Left colon (tissue), 2 donors: ENCODE measurements at regions not wholly inside any gene's neighbourhood (a gene's known extent, or its start where the extent isn't known, plus 50 kb on each side); places are given as distances from the start of the nearest gene placed in this dataset.

Source experiments
- ATAC-seq: fragments of 200-7000 bp; cut with Tn5 transposase; one replicate; pipeline ENCODE4 v1.9.1; 2020; ENCODE audit warnings: mild to moderate bottlenecking, moderate library complexity
- DNase-seq, 2 donors: peaks; one replicate each; pipeline ENCODE4 v3.0.0-alpha.2; 2020
- intact Hi-C, 2 donors: fragments of 100-400 bp; cut with DNase I in 1 of 2; cut with micrococcal nuclease in 1 of 2; formaldehyde crosslinking; loops; one replicate each; pipeline versions ENCODE4 v1.11.2 to v1.14.0; 2022; cut with DNase I, micrococcal nuclease
- donor health status: DM: no; HTN: no; CAD: no.
- donor health status: DM: yes; HTN: yes; CAD: no.

DNA sequence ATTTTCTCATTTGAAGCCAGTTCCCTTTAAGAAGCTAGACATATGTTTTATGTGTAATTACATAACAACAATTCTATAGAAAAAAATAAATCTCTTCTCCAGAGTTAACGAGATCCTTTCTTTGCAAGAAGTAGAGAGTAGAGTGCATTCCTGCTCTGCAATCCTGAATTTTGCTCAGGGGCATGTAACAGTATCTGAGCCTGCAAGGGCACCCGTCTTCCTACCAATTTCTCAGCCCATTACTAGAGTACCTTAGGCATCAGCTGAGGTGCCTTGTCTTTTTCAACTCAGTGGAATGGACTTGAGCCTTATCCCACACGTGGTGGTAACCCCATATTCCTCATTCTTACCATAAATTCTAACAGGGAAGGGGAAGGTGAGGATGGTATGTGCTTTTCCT is 205.9 kb downstream of the IKZF2 start:
- DNase-seq (no peak), ATAC-seq (no peak)
- intact Hi-C loops: no loop called here

DNA sequence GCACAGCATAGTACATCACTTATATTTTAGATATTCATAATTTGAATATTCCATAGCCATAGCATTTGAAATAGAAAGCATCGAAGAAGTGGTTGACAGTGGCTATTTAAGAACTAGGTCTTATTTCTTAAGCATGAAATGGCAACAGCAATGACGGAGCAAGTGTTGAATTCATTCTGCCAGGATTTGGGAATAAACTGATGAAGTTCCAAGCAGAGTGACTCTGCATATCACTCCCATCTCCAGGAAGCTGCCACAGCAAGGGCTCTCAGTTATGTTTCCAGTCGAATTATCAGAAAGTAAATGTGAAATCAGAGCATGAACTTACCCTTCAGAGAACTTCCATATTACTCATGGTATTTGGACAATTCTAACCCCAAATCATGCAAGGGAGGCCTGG is 208.1 kb downstream of the IKZF2 start:
- intact Hi-C loops: no loop called here
- DNase-seq: no peak

DNA sequence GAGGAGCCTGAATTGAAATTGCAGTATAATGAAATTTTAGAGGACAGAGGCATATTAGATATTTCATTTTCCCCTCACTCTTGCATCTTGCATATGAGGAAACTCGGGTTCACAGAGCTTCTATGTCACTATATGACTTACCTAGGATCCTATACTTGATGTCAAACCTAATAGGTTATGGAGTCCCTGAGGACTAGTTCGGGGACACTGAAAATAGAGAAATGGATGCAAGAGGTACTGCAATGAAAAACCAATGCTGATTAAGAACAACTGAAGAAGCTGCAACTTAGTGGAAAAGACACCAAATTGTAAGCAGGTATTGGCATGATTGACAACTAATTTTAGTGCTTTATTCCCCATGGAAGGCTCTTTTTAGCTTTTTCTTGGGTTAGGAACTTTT is 210.1 kb downstream of the IKZF2 start:
- DNase-seq (no peak), ATAC-seq (no peak)
- intact Hi-C loops: no loop called here

More for the DNA sequence above, 208.1 kb downstream of the IKZF2 start:
- no peak for ATAC-seq

DNA sequence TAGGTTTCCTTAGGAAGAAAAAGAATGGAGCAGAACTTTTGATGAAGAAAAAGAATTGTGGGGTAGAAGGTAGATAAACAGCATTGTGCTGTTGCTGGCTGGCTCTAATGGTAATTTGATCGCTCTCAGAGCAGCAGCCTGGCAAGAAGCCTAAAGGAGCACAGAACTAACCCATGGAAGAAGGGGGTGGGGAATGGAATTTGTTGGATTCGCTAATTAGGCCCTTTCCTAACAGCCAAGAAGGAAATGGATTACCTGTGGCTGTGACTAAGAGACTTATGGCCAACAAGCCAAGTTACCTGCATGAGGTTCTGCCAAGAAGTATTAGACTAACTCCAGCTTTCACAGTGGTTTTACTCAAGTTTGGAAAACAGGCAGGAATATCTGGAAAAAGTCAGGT is 210.6 kb downstream of the IKZF2 start:
- intact Hi-C loops: no loop called here
- ATAC-seq: peak; percentile 88
- DNase-seq: peak; percentile 49 to 64

DNA sequence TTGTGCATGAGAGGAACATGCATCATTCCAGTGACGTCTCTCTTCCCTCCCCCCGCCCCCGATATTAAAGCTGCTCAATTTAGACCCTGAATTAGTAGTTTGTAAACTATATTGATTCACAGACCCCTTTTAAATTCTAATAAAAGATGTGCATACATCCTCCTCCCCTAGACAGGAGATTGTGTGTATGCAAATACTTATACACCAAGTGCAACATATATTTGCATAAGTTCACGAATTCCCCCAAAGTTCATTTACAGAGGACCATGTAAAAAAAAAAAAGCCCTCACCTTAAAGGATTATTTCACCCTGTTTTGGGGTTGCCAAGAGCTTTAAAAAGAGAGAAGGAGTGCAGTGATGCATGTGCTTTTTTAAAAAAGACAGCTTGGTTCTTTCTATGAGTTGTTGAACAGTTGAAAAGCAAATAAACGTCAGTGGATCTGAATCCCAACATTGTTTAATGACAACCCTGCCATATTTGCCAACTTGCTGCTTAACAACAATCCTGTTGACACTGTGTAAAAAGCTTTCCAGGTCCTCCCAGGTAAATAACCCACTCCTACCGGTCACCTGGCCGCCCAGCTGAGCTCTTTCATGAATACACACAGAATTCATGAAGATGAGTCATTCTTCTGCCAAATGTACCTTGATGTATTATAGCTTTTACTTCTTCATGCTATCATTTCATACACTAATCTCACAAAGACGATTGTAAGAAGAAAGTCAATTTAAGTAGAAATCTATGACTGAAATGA is 211.5 kb downstream of the IKZF2 start:
- intact Hi-C loops: no loop called here
- ATAC-seq: peak; percentile 96
- peak; percentile 66 to 82 for DNase-seq

DNA sequence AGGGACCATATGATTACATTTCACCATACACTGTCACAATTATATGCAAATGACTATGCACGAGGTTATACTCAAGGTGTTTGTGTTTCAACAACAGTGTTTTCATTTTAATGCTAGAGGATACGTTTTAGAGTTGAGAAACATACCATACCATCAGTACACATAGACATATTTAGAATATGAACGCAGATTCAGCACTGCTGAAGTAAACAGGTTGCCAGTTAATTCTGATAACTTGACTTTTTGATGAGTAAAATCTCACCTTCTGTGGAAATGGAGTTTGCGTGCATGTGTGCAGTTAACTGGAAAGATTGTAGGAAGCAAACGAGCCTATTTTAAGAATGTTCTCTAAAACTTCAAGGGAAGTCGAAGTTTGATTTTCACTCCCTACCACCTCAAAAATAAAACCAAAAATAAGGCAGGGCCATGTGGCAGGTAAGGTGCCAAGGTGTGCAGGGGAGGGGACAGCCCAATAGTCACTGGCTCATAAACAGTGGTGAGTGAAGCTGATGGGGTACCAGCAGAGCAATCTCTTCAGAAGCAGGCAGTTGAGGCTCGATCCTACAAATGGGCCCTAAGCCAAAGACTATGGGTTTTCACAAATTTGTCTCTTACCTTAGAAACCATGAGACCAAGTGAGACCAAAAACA is 213.1 kb downstream of the IKZF2 start:
- intact Hi-C loops: no loop called here
- ATAC-seq (no peak), DNase-seq (no peak)

DNA sequence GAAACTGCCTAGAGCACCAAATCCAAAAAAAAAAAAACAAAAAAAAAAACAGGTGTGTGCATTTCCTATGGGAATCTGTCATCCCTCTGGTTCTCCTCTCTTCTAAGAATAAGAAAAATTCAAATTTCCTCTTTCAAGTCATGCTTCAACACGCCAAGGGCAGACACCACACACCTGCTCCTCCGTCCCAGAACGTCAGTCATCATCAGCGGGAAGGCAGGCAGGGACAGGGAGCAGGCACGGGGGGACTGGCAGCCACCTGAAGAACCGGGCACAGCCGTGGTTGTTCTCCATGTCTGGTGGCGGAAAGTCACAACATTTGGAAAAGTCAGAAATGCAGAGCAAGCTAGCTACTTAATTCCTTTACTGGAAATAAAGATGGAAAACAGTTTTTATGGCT is 214.8 kb downstream of the IKZF2 start:
- ATAC-seq: no peak
- DNase-seq: no peak
- intact Hi-C loops: no loop called here

DNA sequence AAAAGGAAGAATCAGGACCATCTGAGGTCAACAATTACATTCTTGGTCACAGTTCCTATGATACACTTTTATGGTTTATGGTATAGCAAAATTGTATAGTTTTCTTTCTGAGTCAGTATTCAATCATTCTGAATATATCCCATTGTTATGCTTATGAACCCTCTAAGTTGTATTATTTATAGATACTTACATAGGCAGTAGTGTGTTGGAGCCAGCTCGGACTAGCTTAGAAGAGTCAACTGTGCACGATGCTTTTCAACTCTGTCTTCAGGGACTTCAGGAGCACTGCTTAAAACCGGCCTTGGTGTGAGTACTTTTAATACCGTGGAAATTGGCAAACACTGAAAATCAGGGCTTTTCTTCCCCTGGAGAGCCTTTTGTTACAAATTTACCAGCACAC is 215.7 kb downstream of the IKZF2 start:
- no peak for DNase-seq
- no peak for ATAC-seq
- intact Hi-C loops: no loop called here

DNA sequence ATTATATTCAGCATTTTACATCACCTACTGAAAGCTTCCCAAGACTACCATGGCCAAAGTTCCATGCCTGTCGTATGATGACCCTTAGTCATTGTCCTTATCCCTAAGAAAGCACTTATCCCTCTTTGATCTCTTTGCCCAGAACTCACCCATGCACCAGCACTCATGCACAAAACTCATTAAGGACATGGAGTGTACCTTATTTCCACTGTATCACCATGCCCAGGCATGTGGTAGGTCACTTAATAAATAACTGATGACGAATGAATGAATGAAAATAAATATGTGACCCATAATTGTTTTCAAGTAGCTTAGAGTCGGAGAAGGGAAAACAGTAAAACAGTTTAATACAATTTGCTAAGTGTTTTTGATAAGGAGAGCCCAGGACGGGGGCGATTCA is 220.1 kb downstream of the IKZF2 start:
- no peak for ATAC-seq
- intact Hi-C loops: no loop called here
- DNase-seq: no peak

DNA sequence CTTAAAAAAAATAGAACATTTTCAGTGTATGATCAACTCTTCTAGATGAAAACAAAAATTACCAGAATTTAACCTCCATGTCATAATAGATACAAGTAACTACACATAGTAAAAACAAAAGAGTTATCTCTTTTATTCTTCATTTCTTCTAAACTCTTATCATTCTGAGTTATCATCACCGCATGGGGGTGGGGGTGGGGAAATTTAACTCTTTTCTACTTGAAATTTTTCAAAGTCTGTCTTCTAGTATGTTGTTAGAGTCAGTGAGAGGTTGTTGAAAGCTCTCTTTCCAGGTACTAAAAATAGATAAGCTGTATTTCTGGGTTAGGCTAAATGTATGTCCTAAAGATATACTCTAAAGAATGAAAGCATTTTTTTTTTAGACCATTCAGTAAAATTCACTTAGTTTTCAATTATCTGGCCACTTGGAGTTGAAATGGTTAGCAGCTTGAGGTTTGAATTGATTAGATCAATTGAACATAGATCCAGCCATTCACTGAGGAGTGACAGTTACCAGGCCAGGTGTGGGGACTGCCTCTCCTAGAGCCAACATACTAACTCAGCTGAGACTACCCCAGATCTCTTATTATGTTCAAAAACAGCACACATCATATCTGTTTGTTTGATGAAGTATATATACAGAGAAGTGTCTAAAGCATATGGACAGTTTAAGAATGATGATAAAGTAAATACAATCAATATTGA is 220.7 kb downstream of the IKZF2 start:
- intact Hi-C loops: no loop called here
- ATAC-seq (no peak), DNase-seq (no peak)

DNA sequence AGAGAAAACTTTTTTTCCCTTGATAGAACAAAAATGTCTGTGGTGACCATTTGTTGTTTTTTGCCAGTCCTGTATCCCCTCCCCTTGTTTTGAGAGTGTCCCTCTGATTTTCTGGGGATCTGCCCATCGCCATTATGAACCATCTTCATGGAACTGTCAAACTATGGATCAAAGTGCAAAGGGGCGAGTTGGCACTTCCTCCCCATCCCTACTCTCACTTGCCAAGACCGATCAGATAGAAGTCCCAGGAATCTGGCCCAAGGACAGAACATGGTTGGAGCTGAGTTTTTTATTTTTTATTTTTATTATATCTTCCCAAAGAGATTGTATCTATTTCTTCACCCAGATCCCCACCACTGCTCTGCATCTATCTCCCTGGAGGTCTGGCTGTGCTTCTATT is 221.4 kb downstream of the IKZF2 start:
- intact Hi-C loops: no loop called here
- ATAC-seq: no peak
- DNase-seq: no peak

DNA sequence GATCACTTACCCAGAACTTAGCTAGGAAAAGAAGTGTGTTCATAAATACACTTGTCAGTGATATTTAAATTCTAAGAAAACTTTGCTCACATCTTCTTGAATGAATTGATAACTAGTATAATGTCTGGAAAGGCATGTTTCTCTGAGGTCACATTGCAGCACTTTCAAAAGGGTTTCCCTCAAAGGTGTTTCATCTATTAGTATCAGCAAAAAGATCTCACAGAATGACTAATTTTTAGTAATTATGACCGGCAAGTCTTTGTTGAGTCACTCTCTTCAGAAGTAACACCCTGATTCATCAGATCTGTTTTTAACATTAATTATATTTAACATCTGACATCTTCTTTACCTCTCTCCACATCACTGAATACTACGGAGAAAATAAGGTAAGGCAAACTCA is 222.3 kb downstream of the IKZF2 start:
- ATAC-seq (no peak), DNase-seq (no peak)
- intact Hi-C loops: no loop called here

DNA sequence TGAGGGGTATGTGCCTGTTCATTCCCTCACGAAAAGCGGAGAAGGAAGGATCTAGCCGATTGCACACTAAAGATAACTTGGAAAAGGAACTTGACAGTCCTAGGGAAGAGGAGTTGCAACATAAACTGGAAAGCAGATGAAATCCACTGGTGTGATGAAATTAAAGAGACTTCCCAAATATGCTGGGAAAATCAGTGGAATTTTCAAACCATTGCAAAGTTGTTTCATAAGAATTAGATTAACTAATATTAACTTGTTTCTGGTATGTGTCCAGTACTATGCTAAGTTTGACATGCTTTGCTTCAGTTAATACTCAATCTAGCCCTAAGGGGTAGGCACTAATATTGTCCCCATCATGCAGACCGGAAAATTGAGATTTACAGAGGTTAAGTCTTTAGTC is 222.7 kb downstream of the IKZF2 start:
- DNase-seq: no peak
- intact Hi-C loops: no loop called here
- ATAC-seq: no peak

DNA sequence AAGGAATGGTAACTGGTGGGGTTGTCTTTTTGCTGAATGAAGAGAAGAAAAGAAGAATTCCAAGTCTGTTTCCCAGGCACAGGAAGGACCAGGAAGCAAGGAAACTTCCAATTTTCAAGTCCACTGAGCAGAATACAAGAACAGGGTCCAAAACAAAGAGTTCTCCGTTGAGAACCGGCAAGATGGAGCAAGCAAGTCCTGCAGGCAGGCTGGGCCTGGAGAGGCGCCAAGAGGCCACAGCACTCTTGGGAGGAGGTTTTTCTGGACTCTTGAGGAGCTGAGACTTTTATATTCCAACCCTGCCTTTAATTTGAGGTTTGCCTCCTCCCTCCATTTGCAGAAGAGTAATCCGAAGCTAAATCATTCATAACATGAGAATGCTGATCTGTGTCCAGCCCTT is 224.5 kb downstream of the IKZF2 start:
- ATAC-seq: no peak
- intact Hi-C loops: no loop called here
- DNase-seq: no peak

DNA sequence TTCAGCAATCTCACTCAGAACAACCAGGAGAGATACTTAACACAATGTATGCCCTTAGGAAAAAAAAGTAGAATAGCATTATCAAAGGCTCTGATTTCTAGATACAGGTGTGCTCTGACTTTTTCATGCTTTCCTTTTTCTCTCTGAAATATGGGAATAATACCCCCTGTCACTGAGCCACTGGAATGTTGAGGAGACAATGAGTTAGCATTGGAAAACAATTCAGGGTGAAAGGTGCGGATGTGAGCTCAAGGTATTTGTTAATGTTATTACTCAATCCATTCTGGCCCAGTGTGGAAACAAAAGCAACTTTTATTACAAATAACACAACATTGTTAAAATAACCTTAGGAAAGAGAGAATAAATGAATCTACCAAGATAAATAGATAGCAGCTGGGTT is 228.0 kb downstream of the IKZF2 start:
- no peak for ATAC-seq
- DNase-seq: no peak
- intact Hi-C loops: no loop called here

DNA sequence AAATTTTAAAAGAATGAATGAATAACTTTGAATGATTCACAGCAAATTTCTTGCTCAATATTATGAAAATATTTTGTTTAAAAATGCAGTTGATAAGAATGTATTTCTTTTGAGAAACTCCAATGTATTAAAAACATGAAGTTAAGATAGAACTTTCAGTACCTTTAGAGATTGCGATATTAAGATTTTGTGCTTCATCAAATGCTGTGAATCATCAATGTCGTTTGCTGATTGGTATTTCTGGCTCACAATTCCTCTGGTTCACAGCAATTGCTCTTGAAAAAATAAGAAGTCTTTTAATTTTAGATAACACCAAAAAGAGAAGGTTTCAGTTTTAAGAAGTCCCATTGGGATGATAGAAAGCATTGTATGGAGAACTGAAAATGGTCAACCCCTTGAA is 228.7 kb downstream of the IKZF2 start:
- DNase-seq (no peak), ATAC-seq (no peak)
- intact Hi-C loops: no loop called here

DNA sequence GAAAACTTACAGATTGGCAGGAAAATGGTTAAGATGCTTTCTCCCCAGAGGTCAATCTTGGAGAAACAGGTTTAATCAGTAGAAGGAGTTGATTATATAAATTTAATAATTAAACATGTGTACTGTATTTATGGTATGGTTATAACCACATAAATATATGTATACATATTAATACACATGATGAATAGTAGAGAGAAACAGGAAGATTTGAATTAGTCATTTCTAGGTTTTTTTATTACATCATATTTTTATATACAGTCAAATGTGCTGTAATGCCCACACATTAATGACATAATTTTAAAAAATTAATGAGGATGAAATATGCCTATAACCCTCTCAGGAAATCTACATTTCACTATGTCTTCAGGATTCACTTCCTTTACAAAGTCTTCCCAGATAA is 229.7 kb downstream of the IKZF2 start:
- DNase-seq (no peak), ATAC-seq (no peak)
- intact Hi-C loops: no loop called here

DNA sequence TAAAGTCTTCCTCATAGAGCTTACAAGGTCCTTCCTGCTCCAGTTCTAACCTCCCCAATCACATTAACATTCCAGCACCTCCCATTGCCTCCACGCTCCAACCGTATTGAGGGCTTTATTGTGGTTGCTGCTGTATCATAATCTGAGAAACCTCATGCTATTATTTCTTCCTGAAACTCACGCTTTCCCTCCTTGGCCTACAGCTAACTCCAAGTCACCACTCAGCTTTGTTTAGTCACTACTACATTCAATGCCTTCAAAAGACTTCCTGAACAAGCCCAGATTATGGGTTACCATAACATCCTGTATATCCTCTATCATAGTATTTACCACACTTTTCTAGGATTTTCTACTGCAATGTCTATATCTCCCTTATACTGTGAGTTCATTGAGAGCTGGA is 230.4 kb downstream of the IKZF2 start:
- DNase-seq (no peak), ATAC-seq (no peak)
- intact Hi-C loops: no loop called here

DNA sequence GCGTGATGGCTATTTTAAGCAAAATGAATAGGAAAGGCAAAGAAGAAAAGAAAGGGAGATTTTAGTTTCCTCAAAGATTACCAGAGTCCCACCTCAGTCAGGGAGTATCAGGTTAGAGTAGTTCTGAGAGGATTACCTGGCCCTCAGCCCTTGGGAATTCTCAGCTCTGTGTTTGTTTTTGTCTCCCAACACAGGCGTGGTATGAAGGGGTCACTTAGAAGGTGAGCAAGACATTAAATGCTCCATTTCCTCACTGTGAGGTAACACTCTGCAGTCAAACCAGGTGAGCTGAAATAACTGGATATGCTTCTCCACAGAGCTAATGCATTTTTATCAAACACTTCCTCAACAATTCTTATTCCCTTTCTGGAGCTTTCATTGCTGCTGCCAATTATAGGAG is 232.2 kb downstream of the IKZF2 start:
- intact Hi-C loops: no loop called here
- ATAC-seq (peak; percentile 85), DNase-seq (no peak)

DNA sequence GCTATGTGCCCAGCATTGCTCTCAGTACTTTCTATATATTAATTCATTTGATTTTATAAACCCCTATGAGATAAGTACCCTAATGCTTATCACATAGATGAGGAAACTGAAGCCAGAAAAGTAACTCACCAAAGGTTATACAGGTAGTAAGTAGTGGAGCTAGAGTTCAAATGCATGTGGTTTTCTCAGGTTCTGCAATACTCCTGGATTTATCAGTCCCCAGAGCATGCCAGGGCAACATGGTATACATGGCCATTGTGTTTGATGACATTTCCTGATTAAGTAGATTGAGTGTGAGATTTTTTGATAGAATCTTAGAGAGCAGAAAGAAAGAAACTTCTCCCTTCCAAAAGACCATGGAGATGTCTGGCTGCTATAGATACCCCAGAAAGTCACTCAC is 233.1 kb downstream of the IKZF2 start:
- no peak for ATAC-seq
- DNase-seq: no peak
- intact Hi-C loops: no loop called here
